ENCODE measurements at regions not wholly inside any gene's neighbourhood (a gene's known extent, or its start where the extent isn't known, plus 50 kb on each side); places are given as distances from the start of the nearest gene placed in this dataset.
"Not testable (repeated sequence)": the region's sequence is repeated elsewhere in the genome, so short reads cannot be mapped to it uniquely, and the experiment has no call there.

GRCh38 chr20:4335722-4336121 is 86.6 kb upstream of the ADRA1D start:
- DNase-seq, result no peak

- DNase-seq, result no peak
These were observed 83.2 kb upstream of the ADRA1D start for GRCh38 chr20:4332121-4332860.

- no peak for DNase-seq
These were observed 80.9 kb upstream of the ADRA1D start for GRCh38 chr20:4330011-4330410.

- no peak for DNase-seq
These were observed 80.1 kb upstream of the ADRA1D start for GRCh38 chr20:4329232-4329631.

GRCh38 chr20:4328541-4328940 is 79.5 kb upstream of the ADRA1D start:
- DNase-seq, result no peak

- no peak for DNase-seq
These were observed 78.9 kb upstream of the ADRA1D start for GRCh38 chr20:4327956-4328355.

- no peak for DNase-seq
These were observed 77.3 kb upstream of the ADRA1D start for GRCh38 chr20:4326195-4327065.

GRCh38 chr20:4325548-4326187 is 76.6 kb upstream of the ADRA1D start:
- DNase-seq, result no peak

GRCh38 chr20:4324611-4325243 is 75.6 kb upstream of the ADRA1D start:
- no peak for DNase-seq

- DNase-seq, result no peak
These were observed 73.4 kb upstream of the ADRA1D start for GRCh38 chr20:4322499-4322898.

- DNase-seq, result no peak
These were observed 71.2 kb upstream of the ADRA1D start for GRCh38 chr20:4320291-4320690.

- no peak for DNase-seq
These were observed 69.8 kb upstream of the ADRA1D start for GRCh38 chr20:4318891-4319290.

- DNase-seq, result not testable (repeated sequence)
These were observed 61.5 kb upstream of the ADRA1D start for GRCh38 chr20:4310616-4311015.

GRCh38 chr20:4306206-4306605 is 57.1 kb upstream of the ADRA1D start:
- DNase-seq, result no peak

GRCh38 chr20:4305091-4305490 is 56.0 kb upstream of the ADRA1D start:
- no peak for DNase-seq

- DNase-seq, result no peak
These were observed 55.5 kb upstream of the ADRA1D start for GRCh38 chr20:4304601-4305000.

- DNase-seq, result no peak
These were observed 54.0 kb upstream of the ADRA1D start for GRCh38 chr20:4303136-4303535.

GRCh38 chr20:4300921-4301320 is 51.8 kb upstream of the ADRA1D start:
- DNase-seq, result no peak

- DNase-seq, result no peak
These were observed 51.3 kb upstream of the ADRA1D start for GRCh38 chr20:4300401-4300800.

GRCh38 chr20:4299773-4300172 is 50.7 kb upstream of the ADRA1D start:
- DNase-seq, result no peak

GRCh38 chr20:4299216-4299615 is 50.1 kb upstream of the ADRA1D start:
- DNase-seq, result no peak
